Activated CD8-positive, alpha-beta T cell treated with anti-CD3 and anti-CD28 coated beads for 36 hours (primary cell): ENCODE measurements at regions not wholly inside any gene's neighbourhood (a gene's known extent, or its start where the extent isn't known, plus 50 kb on each side); places are given as distances from the start of the nearest gene placed in this dataset.
A peak's percentile ranks its signal among the peaks of the same experiment; 100 is the strongest.

Experiments
- ATAC-seq: fragments of 200-7000 bp; cut with Tn5 transposase; one replicate; pipeline ENCODE4 v1.10.0; 2021; ENCODE audit warnings: mild to moderate bottlenecking, moderate library complexity
- CTCF ChIA-PET: fragments of 350-600 bp; sonication (Branson Sonifier 250); formaldehyde crosslinking; loops from one replicate; lab custom pipeline; 2021; ENCODE audit warnings: antibody characterized with exemption; lab: Charles Lee
- POLR2A ChIA-PET: fragments of 350-600 bp; sonication (Branson Sonifier 250); formaldehyde crosslinking; loops from one replicate; lab custom pipeline; 2021; ENCODE audit warnings: antibody characterized with exemption; lab: Charles Lee
- DNase-seq: peaks from one replicate; pipeline ENCODE4 v3.0.0-alpha.2; 2020
- H3K27ac Mint-ChIP-seq: one replicate; pipeline ENCODE4 v1.8.0; 2021; ENCODE audit warnings: mild to moderate bottlenecking, mixed read lengths
- H3K27me3 Mint-ChIP-seq: one replicate; pipeline ENCODE4 v1.8.0; 2021; ENCODE audit warnings: mixed read lengths
- H3K36me3 Mint-ChIP-seq: one replicate; pipeline ENCODE4 v1.8.0; 2021; ENCODE audit warnings: low read depth, mixed read lengths
- H3K4me1 Mint-ChIP-seq: one replicate; pipeline ENCODE4 v1.8.0; 2021; ENCODE audit warnings: low read depth, mixed read lengths
- H3K4me3 Mint-ChIP-seq: one replicate; pipeline ENCODE4 v1.8.0; 2021; ENCODE audit warnings: mild to moderate bottlenecking, moderate library complexity, mixed read lengths
- H3K9me3 Mint-ChIP-seq: one replicate; pipeline ENCODE4 v1.8.0; 2021; ENCODE audit warnings: mixed read lengths
- CTCF ChIP-seq: fragments of 200-600 bp; IDR thresholded peaks from one replicate; pipeline ENCODE4 v1.8.0; 2022; ENCODE audit warnings: antibody characterized with exemption, mild to moderate bottlenecking
- intact Hi-C: fragments of 100-400 bp; cut with micrococcal nuclease; formaldehyde crosslinking; loops from one replicate; pipeline ENCODE4 v1.10.0; 2022

- intact Hi-C loops, result no loop called here
- ChIA-PET CTCF (no interaction called here), POLR2A (interaction anchor here (0.6 kb wide), 2 partner anchors 43 to 78 kb away, joined by 3 read pairs; no protein-coding TSS in a partner anchor)
- ATAC-seq (peak; percentile 22), DNase-seq (peak; percentile 25)
- no peak overlapping the region for H3K27ac Mint-ChIP-seq
- peaks cover 22% of the 10 kb centered on the region for H3K4me1 Mint-ChIP-seq
- no peak overlapping the region for H3K4me3 Mint-ChIP-seq
- no peaks in the 10 kb centered on the region for H3K9me3 Mint-ChIP-seq
- TF ChIP-seq CTCF, result no peak
- H3K27me3 Mint-ChIP-seq, result peaks cover 5% of the 10 kb centered on the region
- H3K36me3 Mint-ChIP-seq, result no peaks in the 10 kb centered on the region
These were observed 76.3 kb upstream of the TBC1D3K start for GRCh38 chr17:37847811-37848331.

GRCh38 chr17:37847102-37847501 lies 77.1 kb upstream of the TBC1D3K start:
- ATAC-seq (no peak), DNase-seq (no peak)
- Mint-ChIP-seq H3K27ac (no peak overlapping the region), H3K4me3 (no peak overlapping the region), H3K36me3 (no peaks in the 10 kb centered on the region), H3K9me3 (no peaks in the 10 kb centered on the region), H3K4me1 (peaks cover 22% of the 10 kb centered on the region), H3K27me3 (peaks cover 5% of the 10 kb centered on the region)
- ChIA-PET POLR2A (interaction anchor here (0.6 kb wide), 1 partner anchor 43 kb away, joined by 3 read pairs; no protein-coding TSS in a partner anchor), CTCF (interaction anchor here (1.9 kb wide), 1 partner anchor 31 kb away, joined by 5 read pairs; no protein-coding TSS in a partner anchor)
- intact Hi-C loops, result no loop called here
- TF ChIP-seq CTCF, result no peak

- Mint-ChIP-seq H3K27me3 (peaks cover 5% of the 10 kb centered on the region), H3K4me1 (peaks cover 22% of the 10 kb centered on the region), H3K27ac (no peak overlapping the region), H3K9me3 (no peaks in the 10 kb centered on the region), H3K36me3 (no peaks in the 10 kb centered on the region), H3K4me3 (no peak overlapping the region)
- ChIA-PET POLR2A (no interaction called here), CTCF (interaction anchor here (1.8 kb wide), 1 partner anchor 9 kb away, joined by 3 read pairs; no protein-coding TSS in a partner anchor)
- peak; percentile 18 for TF ChIP-seq CTCF
- intact Hi-C loops, result no loop called here
- ATAC-seq (no peak), DNase-seq (no peak)
These were observed 79.3 kb upstream of the TBC1D3K start for GRCh38 chr17:37844977-37845293.

GRCh38 chr17:37844158-37844976 lies 79.8 kb upstream of the TBC1D3K start:
- Mint-ChIP-seq H3K4me3 (no peak overlapping the region), H3K27ac (no peak overlapping the region), H3K9me3 (no peaks in the 10 kb centered on the region), H3K36me3 (no peaks in the 10 kb centered on the region), H3K4me1 (peaks cover 21% of the 10 kb centered on the region), H3K27me3 (peaks cover 5% of the 10 kb centered on the region)
- peak; percentile 77 for DNase-seq
- ATAC-seq, result peak; percentile 90
- ChIA-PET POLR2A (no interaction called here), CTCF (interaction anchor here (0.6 to 1.4 kb wide), 6 partner anchors 10 to 713 kb away, joined by 3 to 10 read pairs (median 4); no protein-coding TSS in a partner anchor)
- TF ChIP-seq CTCF, result peak; percentile 82
- intact Hi-C loops, result no loop called here

- Mint-ChIP-seq H3K4me1 (peaks cover 5% of the 10 kb centered on the region), H3K9me3 (no peaks in the 10 kb centered on the region), H3K36me3 (no peaks in the 10 kb centered on the region), H3K27ac (no peak overlapping the region), H3K27me3 (peaks cover 5% of the 10 kb centered on the region), H3K4me3 (no peak overlapping the region)
- intact Hi-C loops, result no loop called here
- ChIA-PET POLR2A (interaction anchor here (0.9 kb wide), 1 partner anchor 55 kb away, joined by 3 read pairs; no protein-coding TSS in a partner anchor), CTCF (interaction anchor here (1.6 kb wide), 1 partner anchor 26 kb away, joined by 5 read pairs; no protein-coding TSS in a partner anchor)
- TF ChIP-seq CTCF, result no peak
- no peak for DNase-seq
- ATAC-seq, result no peak
These were observed 81.8 kb upstream of the TBC1D3K start for GRCh38 chr17:37842401-37842800.
